IMR-90 (cell line): ENCODE measurements at regions not wholly inside any gene's neighbourhood (a gene's known extent, or its start where the extent isn't known, plus 50 kb on each side); places are given as distances from the start of the nearest gene placed in this dataset.

ENCODE experiments used
- ATAC-seq: fragments of 200-7000 bp; cut with Tn5 transposase; 2 replicates; pipeline ENCODE4 v1.9.1; 2020; ENCODE audit warnings: low read depth, mild to moderate bottlenecking, moderate library complexity
- BruUV-seq: library from RNA; stranded (reverse); fragments of 400-500 nt; replicated peaks from 2 replicates; lab custom pipeline; 2021; lab: Mats Ljungman, UMichigan
- CTCF ChIA-PET: fragments of 300-600 bp; formaldehyde crosslinking; extraction: SDS; loops from one replicate; lab custom pipeline; 2021; ENCODE audit warnings: antibody characterized with exemption; lab: Yijun Ruan, JAX
- POLR2A ChIA-PET: fragments of 300-600 bp; sonication (Branson Sonifier 250); formaldehyde crosslinking; loops from one replicate; lab custom pipeline; 2022; ENCODE audit warnings: antibody characterized with exemption; ENCODE audit not compliant: unreplicated experiment; lab: Charles Lee
- DNase-seq: peaks from one replicate; pipeline ENCODE4 v3.0.0; 2013
- H2AFZ ChIP-seq: replicated peaks from 2 replicates; pipeline ENCODE3; 2013; ENCODE audit warnings: low read length, mild to moderate bottlenecking; ENCODE audit not compliant: poor library complexity
- H2AK5ac ChIP-seq: 2 replicates; pipeline ENCODE4 v1.6.1; 2013; ENCODE audit warnings: low read depth, low read length, inconsistent platforms
- H2AK9ac ChIP-seq: replicated peaks from 2 replicates; pipeline ENCODE3; 2013; ENCODE audit warnings: mild to moderate bottlenecking, low read depth, low read length, moderate library complexity; ENCODE audit not compliant: poor library complexity
- H2BK120ac ChIP-seq: 2 replicates; pipeline ENCODE4 v1.6.1; 2013; ENCODE audit warnings: low read depth, low read length, inconsistent platforms
- H2BK15ac ChIP-seq: 3 replicates; pipeline ENCODE4 v1.6.1; 2013; ENCODE audit warnings: low read depth, low read length, inconsistent platforms
- H2BK20ac ChIP-seq: 2 replicates; pipeline ENCODE4 v1.6.1; 2013; ENCODE audit warnings: low read depth, mild to moderate bottlenecking, inconsistent platforms, low read length, moderate library complexity
- H2BK5ac ChIP-seq: 2 replicates; pipeline ENCODE4 v1.6.1; 2013; ENCODE audit warnings: mild to moderate bottlenecking, low read depth, low read length, inconsistent platforms; ENCODE audit not compliant: poor library complexity, severe bottlenecking
- H3K14ac ChIP-seq: replicated peaks from 2 replicates; pipeline ENCODE4 v1.6.1; 2013; ENCODE audit warnings: low read depth, low read length, inconsistent platforms
- H3K18ac ChIP-seq: 2 replicates; pipeline ENCODE4 v1.6.1; 2013; ENCODE audit warnings: low read depth, low read length, control low read depth
- H3K23ac ChIP-seq: 2 replicates; pipeline ENCODE4 v1.6.1; 2013; ENCODE audit warnings: low read depth, low read length, inconsistent platforms
- H3K27ac ChIP-seq: 2 replicates; pipeline ENCODE4 v1.5.1; 2013; ENCODE audit warnings: mild to moderate bottlenecking, control low read depth, low read length; ENCODE audit not compliant: insufficient read depth
- H3K27me3 ChIP-seq: 2 replicates; pipeline ENCODE4 v1.6.1; 2013; ENCODE audit warnings: low read length; ENCODE audit not compliant: control insufficient read depth, insufficient read depth
- H3K36me3 ChIP-seq: 2 replicates; pipeline ENCODE4 v1.6.1; 2013; ENCODE audit warnings: low read length, mixed read lengths; ENCODE audit not compliant: control insufficient read depth, insufficient read depth
- H3K4ac ChIP-seq: 2 replicates; pipeline ENCODE4 v1.6.1; 2013; ENCODE audit warnings: low read depth, low read length, inconsistent platforms
- H3K4me1 ChIP-seq: 2 replicates; pipeline ENCODE4 v1.6.1; 2013; ENCODE audit warnings: low read length, mixed read lengths; ENCODE audit not compliant: control insufficient read depth, insufficient read depth
- H3K4me2 ChIP-seq: 2 replicates; pipeline ENCODE4 v1.6.1; 2013; ENCODE audit warnings: low read depth, mild to moderate bottlenecking, control low read depth, low read length, moderate library complexity
- H3K4me3 ChIP-seq: 2 replicates; pipeline ENCODE4 v1.5.1; 2013; ENCODE audit warnings: low read depth, mild to moderate bottlenecking, control low read depth, low read length, moderate library complexity; ENCODE audit not compliant: insufficient read depth
- H3K56ac ChIP-seq: 2 replicates; pipeline ENCODE4 v1.6.1; 2013; ENCODE audit warnings: low read length, inconsistent platforms; ENCODE audit not compliant: insufficient read depth; ENCODE audit errors: extremely low read depth
- H3K79me1 ChIP-seq, 2 experiments: 2 replicates each; pipeline ENCODE4 v1.6.1; 2013; ENCODE audit warnings: low read length in 2 of 2, inconsistent platforms in 1 of 2, low read depth in 1 of 2
- H3K9ac ChIP-seq: 2 replicates; pipeline ENCODE4 v1.6.1; 2013; ENCODE audit warnings: low read depth, low read length, control low read depth
- H3K9me1 ChIP-seq: 2 replicates; pipeline ENCODE4 v1.6.1; 2013; ENCODE audit warnings: low read length, inconsistent platforms; ENCODE audit not compliant: insufficient read depth
- H3K9me3 ChIP-seq: 2 replicates; pipeline ENCODE4 v1.6.1; 2013; ENCODE audit warnings: low read length; ENCODE audit not compliant: control insufficient read depth, insufficient read depth
- H4K20me1 ChIP-seq: 2 replicates; pipeline ENCODE4 v1.6.1; 2013; ENCODE audit warnings: low read length, inconsistent platforms; ENCODE audit not compliant: insufficient read depth
- H4K5ac ChIP-seq: 2 replicates; pipeline ENCODE4 v1.6.1; 2013; ENCODE audit warnings: mild to moderate bottlenecking, low read depth, low read length, control low read depth
- H4K8ac ChIP-seq, 2 experiments: 2 replicates each; pipeline ENCODE4 v1.6.1; 2013; ENCODE audit warnings: low read depth in 2 of 2, low read length in 2 of 2, control low read depth in 1 of 2, inconsistent platforms in 1 of 2
- H4K91ac ChIP-seq: 2 replicates; pipeline ENCODE4 v1.6.1; 2013; ENCODE audit warnings: low read depth, low read length, inconsistent platforms; ENCODE audit not compliant: insufficient read depth
- BHLHE40 ChIP-seq: fragments of 150-350 bp; IDR thresholded peaks from 2 replicates; pipeline ENCODE4 v1.6.1; 2016; ENCODE audit warnings: mild to moderate bottlenecking, low read depth, low read length
- CEBPB ChIP-seq: IDR thresholded peaks from 2 replicates; pipeline ENCODE4 v1.6.1; 2012; ENCODE audit warnings: low read depth, low read length, improper control_type of control experiment
- CHD1 ChIP-seq: IDR thresholded peaks from 2 replicates; pipeline ENCODE4 v1.6.1; 2012; ENCODE audit warnings: low read depth, low read length, improper control_type of control experiment
- FOS ChIP-seq: fragments of 150-350 bp; IDR thresholded peaks from 2 replicates; pipeline ENCODE4 v1.6.1; 2016; ENCODE audit warnings: low read depth, low read length
- MAFK ChIP-seq: IDR thresholded peaks from 2 replicates; pipeline ENCODE4 v1.6.1; 2012; ENCODE audit warnings: low read depth, low read length, improper control_type of control experiment
- MAZ ChIP-seq: IDR thresholded peaks from 2 replicates; pipeline ENCODE4 v1.6.1; 2012; ENCODE audit warnings: low read depth, mild to moderate bottlenecking, low read length, improper control_type of control experiment, moderate library complexity, borderline replicate concordance
- MXI1 ChIP-seq: IDR thresholded peaks from 2 replicates; pipeline ENCODE4 v1.6.1; 2012; ENCODE audit warnings: low read depth, mild to moderate bottlenecking, low read length, moderate library complexity, borderline replicate concordance
- NFE2L2 ChIP-seq: fragments of 150-350 bp; IDR thresholded peaks from 2 replicates; pipeline ENCODE4 v1.6.1; 2016; ENCODE audit warnings: low read depth, mild to moderate bottlenecking, low read length
- POLR2A ChIP-seq: IDR thresholded peaks from 2 replicates; pipeline ENCODE4 v1.6.1; 2012; ENCODE audit warnings: mild to moderate bottlenecking, low read depth, low read length
- RAD21 ChIP-seq: IDR thresholded peaks from 2 replicates; pipeline ENCODE4 v1.6.1; 2012; ENCODE audit warnings: low read length, improper control_type of control experiment
- RCOR1 ChIP-seq: IDR thresholded peaks from 2 replicates; pipeline ENCODE4 v1.6.1; 2012; ENCODE audit warnings: mild to moderate bottlenecking, low read length, improper control_type of control experiment; ENCODE audit not compliant: insufficient replicate concordance
- RFX5 ChIP-seq: IDR thresholded peaks from 2 replicates; pipeline ENCODE4 v1.8.0; 2012; ENCODE audit warnings: low read depth, mild to moderate bottlenecking, low read length, moderate library complexity
- SMC3 ChIP-seq: fragments of 150-350 bp; IDR thresholded peaks from 2 replicates; pipeline ENCODE4 v1.6.1; 2016; ENCODE audit warnings: low read depth, mild to moderate bottlenecking, antibody characterized with exemption, low read length, moderate library complexity
- WGBS, 2 experiments: methylation state at CpG; one replicate each; pipeline versions ENCODE4 v1.1.5 to v1.1.7; 2013; ENCODE audit warnings: missing lambda C conversion rate in 2 of 2; ENCODE audit not compliant: insufficient read length in 1 of 2; ENCODE audit errors: extremely low coverage in 2 of 2; 5-methylcytosine and 5-hydroxymethylcytosine counted together
- dilution Hi-C: fragments of 300-500 bp; cut with HindIII; formaldehyde crosslinking; loops from one replicate; pipeline ENCODE4 v1.14.3; 2018; ENCODE audit warnings: low sequenced_read_pairs; ENCODE audit not compliant: unreplicated experiment
- in situ Hi-C: fragments of 300-500 bp; cut with MboI; formaldehyde crosslinking; loops from 3 replicates; pipeline ENCODE4 v1.14.3; 2019; ENCODE audit warnings: low sequenced_read_pairs, inconsistent platforms, mixed read lengths
- intact Hi-C: fragments of 100-400 bp; cut with micrococcal nuclease; formaldehyde crosslinking; loops from 2 replicates; pipeline ENCODE4 v1.10.0; 2022
- TF ChIP-seq, protein P1 (sequence below): fragments of 150-350 bp; IDR thresholded peaks from 2 replicates; pipeline ENCODE4 v1.6.1; 2016; ENCODE audit warnings: low read depth, mild to moderate bottlenecking, low read length, moderate library complexity, borderline replicate concordance
- TF ChIP-seq, protein P2 (sequence below): conservative IDR thresholded peaks from 2 replicates; pipeline ENCODE4 v1.5.1; 2012; ENCODE audit warnings: mild to moderate bottlenecking, low read depth, low read length, improper control_type of control experiment
- TF ChIP-seq, protein P3 (sequence below): fragments of 150-350 bp; IDR thresholded peaks from 2 replicates; pipeline ENCODE4 v1.6.1; 2017; ENCODE audit warnings: mild to moderate bottlenecking, antibody characterized with exemption, low read length, low read depth

DNA sequence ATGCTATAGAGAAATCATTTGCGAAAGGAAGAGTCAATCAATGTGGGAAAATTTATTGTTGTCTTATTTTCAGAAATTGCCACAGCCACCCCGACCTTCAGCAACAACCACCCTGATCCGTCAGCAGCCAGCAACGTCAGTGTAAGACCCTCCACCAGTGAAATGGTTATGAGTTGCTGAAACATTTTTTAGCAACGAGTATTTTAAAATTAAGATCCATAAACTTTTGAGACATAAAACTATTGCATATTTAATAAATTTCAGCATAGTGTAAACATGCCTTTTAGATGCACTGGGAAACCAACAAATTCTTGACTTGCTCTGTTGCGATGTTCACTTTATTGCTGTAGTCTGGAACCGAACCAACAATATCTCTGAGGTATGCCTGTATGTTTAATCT lies 887.9 kb downstream of the DCDC2C start:
- H2AK5ac ChIP-seq: no peak overlapping the region
- H4K5ac ChIP-seq: no peak overlapping the region
- no peak overlapping the region for H3K23ac ChIP-seq
- dilution Hi-C loops (no loop called here), intact Hi-C loops (no loop called here), in situ Hi-C loops (no loop called here)
- no CpG with 5 or more reads among the region's 7 CpGs for WGBS, 2 experiments
- H2AFZ ChIP-seq: no peak overlapping the region
- H3K18ac ChIP-seq: no peak overlapping the region
- no peaks in the 10 kb centered on the region for H3K4me1 ChIP-seq
- no peaks in the 10 kb centered on the region for H3K79me1 ChIP-seq
- no peak overlapping the region for H3K4ac ChIP-seq
- ChIA-PET CTCF (no interaction called here), POLR2A (no interaction called here)
- no peak overlapping the region for H3K56ac ChIP-seq
- H2AK9ac ChIP-seq: no peak overlapping the region
- H3K27ac ChIP-seq: no peak overlapping the region
- no peak overlapping the region for H3K4me3 ChIP-seq
- no peak for ATAC-seq
- no peak overlapping the region for H3K4me2 ChIP-seq
- no peak for TF ChIP-seq RFX5
- no peak for TF ChIP-seq FOS
- no peak for TF ChIP-seq BHLHE40
- no peak for TF ChIP-seq CHD1
- no peak for TF ChIP-seq MAFK
- no peak for TF ChIP-seq CEBPB
- TF ChIP-seq, protein P1, sequence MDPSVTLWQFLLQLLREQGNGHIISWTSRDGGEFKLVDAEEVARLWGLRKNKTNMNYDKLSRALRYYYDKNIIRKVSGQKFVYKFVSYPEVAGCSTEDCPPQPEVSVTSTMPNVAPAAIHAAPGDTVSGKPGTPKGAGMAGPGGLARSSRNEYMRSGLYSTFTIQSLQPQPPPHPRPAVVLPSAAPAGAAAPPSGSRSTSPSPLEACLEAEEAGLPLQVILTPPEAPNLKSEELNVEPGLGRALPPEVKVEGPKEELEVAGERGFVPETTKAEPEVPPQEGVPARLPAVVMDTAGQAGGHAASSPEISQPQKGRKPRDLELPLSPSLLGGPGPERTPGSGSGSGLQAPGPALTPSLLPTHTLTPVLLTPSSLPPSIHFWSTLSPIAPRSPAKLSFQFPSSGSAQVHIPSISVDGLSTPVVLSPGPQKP: no peak
- no peak for TF ChIP-seq NFE2L2
- TF ChIP-seq MXI1: no peak
- TF ChIP-seq POLR2A: no peak
- TF ChIP-seq RCOR1: no peak
- TF ChIP-seq SMC3: no peak
- TF ChIP-seq RAD21: no peak
- TF ChIP-seq, protein P2, sequence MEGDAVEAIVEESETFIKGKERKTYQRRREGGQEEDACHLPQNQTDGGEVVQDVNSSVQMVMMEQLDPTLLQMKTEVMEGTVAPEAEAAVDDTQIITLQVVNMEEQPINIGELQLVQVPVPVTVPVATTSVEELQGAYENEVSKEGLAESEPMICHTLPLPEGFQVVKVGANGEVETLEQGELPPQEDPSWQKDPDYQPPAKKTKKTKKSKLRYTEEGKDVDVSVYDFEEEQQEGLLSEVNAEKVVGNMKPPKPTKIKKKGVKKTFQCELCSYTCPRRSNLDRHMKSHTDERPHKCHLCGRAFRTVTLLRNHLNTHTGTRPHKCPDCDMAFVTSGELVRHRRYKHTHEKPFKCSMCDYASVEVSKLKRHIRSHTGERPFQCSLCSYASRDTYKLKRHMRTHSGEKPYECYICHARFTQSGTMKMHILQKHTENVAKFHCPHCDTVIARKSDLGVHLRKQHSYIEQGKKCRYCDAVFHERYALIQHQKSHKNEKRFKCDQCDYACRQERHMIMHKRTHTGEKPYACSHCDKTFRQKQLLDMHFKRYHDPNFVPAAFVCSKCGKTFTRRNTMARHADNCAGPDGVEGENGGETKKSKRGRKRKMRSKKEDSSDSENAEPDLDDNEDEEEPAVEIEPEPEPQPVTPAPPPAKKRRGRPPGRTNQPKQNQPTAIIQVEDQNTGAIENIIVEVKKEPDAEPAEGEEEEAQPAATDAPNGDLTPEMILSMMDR: no peak
- TF ChIP-seq, protein P3, sequence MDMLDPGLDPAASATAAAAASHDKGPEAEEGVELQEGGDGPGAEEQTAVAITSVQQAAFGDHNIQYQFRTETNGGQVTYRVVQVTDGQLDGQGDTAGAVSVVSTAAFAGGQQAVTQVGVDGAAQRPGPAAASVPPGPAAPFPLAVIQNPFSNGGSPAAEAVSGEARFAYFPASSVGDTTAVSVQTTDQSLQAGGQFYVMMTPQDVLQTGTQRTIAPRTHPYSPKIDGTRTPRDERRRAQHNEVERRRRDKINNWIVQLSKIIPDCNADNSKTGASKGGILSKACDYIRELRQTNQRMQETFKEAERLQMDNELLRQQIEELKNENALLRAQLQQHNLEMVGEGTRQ: no peak
- no peak for TF ChIP-seq MAZ
- no peak overlapping the region for H4K91ac ChIP-seq
- no TSS peak for BruUV-seq
- peaks cover 7% of the 10 kb centered on the region for H3K9me3 ChIP-seq
- H3K14ac ChIP-seq: no peak overlapping the region
- no peak for DNase-seq
- H2BK20ac ChIP-seq: no peak overlapping the region
- H3K36me3 ChIP-seq: no peaks in the 10 kb centered on the region
- no peaks in the 10 kb centered on the region for H4K20me1 ChIP-seq
- no peak overlapping the region for H2BK15ac ChIP-seq
- H4K8ac ChIP-seq: no peak overlapping the region
- H3K27me3 ChIP-seq: no peaks in the 10 kb centered on the region
- H3K9ac ChIP-seq: no peak overlapping the region
- no peak overlapping the region for H2BK120ac ChIP-seq
- no peak overlapping the region for H2BK5ac ChIP-seq
- no peaks in the 10 kb centered on the region for H3K9me1 ChIP-seq
